PC-9 (cell line): ENCODE measurements at regions not wholly inside any gene's neighbourhood (a gene's known extent, or its start where the extent isn't known, plus 50 kb on each side); places are given as distances from the start of the nearest gene placed in this dataset.

Experiments used
- EZH2 ChIP-seq: fragments of 200-600 bp; sonication (generic); IDR thresholded peaks from 2 replicates; pipeline ENCODE4 v1.8.0; 2017; ENCODE audit warnings: antibody characterized with exemption, low read depth
- TF ChIP-seq, protein P1 (sequence below): fragments of 200-600 bp; sonication (generic); conservative IDR thresholded peaks from 2 replicates; pipeline ENCODE4 v1.6.1; 2017; ENCODE audit warnings: mixed run types, antibody characterized with exemption, mild to moderate bottlenecking, moderate library complexity

DNA sequence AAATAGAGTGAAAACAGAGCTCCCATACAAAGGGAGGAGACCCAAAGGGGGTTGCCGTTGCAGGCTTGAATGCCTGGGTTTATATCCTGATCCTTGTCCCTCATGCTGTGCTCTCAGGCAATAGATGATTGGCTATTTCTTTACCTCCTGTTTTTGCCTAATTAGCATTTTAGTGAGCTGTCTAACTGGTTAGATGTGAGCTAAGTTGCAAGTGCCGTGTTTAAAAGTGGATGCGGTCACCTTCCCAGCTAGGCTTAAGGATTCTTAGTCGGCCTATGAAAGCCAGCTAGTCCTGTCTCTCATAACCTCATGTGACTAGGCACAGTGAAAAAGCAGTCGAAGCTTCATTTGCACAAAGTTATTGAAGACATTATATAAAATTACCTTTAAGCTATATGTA is 356.7 kb upstream of the TMPRSS15 start:
- TF ChIP-seq, protein P1, sequence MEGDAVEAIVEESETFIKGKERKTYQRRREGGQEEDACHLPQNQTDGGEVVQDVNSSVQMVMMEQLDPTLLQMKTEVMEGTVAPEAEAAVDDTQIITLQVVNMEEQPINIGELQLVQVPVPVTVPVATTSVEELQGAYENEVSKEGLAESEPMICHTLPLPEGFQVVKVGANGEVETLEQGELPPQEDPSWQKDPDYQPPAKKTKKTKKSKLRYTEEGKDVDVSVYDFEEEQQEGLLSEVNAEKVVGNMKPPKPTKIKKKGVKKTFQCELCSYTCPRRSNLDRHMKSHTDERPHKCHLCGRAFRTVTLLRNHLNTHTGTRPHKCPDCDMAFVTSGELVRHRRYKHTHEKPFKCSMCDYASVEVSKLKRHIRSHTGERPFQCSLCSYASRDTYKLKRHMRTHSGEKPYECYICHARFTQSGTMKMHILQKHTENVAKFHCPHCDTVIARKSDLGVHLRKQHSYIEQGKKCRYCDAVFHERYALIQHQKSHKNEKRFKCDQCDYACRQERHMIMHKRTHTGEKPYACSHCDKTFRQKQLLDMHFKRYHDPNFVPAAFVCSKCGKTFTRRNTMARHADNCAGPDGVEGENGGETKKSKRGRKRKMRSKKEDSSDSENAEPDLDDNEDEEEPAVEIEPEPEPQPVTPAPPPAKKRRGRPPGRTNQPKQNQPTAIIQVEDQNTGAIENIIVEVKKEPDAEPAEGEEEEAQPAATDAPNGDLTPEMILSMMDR = no peak
- no peak for TF ChIP-seq EZH2
